GM23338 (cell line): ENCODE measurements at regions not wholly inside any gene's neighbourhood (a gene's known extent, or its start where the extent isn't known, plus 50 kb on each side); places are given as distances from the start of the nearest gene placed in this dataset.

ENCODE experiments used
- CREB1 ChIP-seq: fragments of 250-450 bp; sonication (Bioruptor Pico); IDR thresholded peaks from 2 replicates; pipeline ENCODE4 v1.5.0; 2020; ENCODE audit warnings: low read depth, mild to moderate bottlenecking, moderate library complexity
- CTCF ChIP-seq, 2 experiments: fragments of 200-600 bp in 1 of 2; sonication (generic) in 1 of 2; conservative IDR thresholded peaks; 2 replicates each; pipeline versions ENCODE4 v1.5.1 to v1.6.1; 2016 to 2017; ENCODE audit warnings: antibody characterized with exemption in 2 of 2, low read depth in 2 of 2, mild to moderate bottlenecking in 2 of 2, moderate library complexity in 1 of 2
- ETS1 ChIP-seq: IDR thresholded peaks from 2 replicates; pipeline ENCODE4 v1.6.1; 2016; ENCODE audit warnings: antibody characterized with exemption
- EZH2 ChIP-seq: fragments of 200-600 bp; sonication (generic); IDR thresholded peaks from one replicate; pipeline ENCODE4 v1.8.0; 2017; ENCODE audit warnings: antibody characterized with exemption, mild to moderate bottlenecking, low read depth; ENCODE audit not compliant: unreplicated experiment
- EZH2phosphoT487 ChIP-seq: fragments of 200-600 bp; sonication (generic); IDR thresholded peaks from one replicate; pipeline ENCODE4 v1.8.1; 2018; ENCODE audit warnings: antibody characterized with exemption; ENCODE audit not compliant: unreplicated experiment
- JUNB ChIP-seq: IDR thresholded peaks from one replicate; pipeline ENCODE4 v1.6.1; 2016; ENCODE audit warnings: antibody characterized with exemption; ENCODE audit not compliant: unreplicated experiment
- NANOG ChIP-seq: IDR thresholded peaks from 2 replicates; pipeline ENCODE4 v1.6.1; 2016; ENCODE audit warnings: antibody characterized with exemption, borderline replicate concordance
- POLR2AphosphoS5 ChIP-seq: IDR thresholded peaks from 2 replicates; pipeline ENCODE4 v1.6.1; 2016; ENCODE audit warnings: antibody characterized with exemption, low read depth
- REST ChIP-seq: IDR thresholded peaks from one replicate; pipeline ENCODE4 v1.6.1; 2018; ENCODE audit warnings: antibody characterized with exemption; ENCODE audit not compliant: unreplicated experiment
- STAT1 ChIP-seq: IDR thresholded peaks from one replicate; pipeline ENCODE4 v1.6.1; 2016; ENCODE audit warnings: antibody characterized with exemption; ENCODE audit not compliant: unreplicated experiment
- ZNF114 ChIP-seq: fragments of 250-450 bp; sonication (Bioruptor Pico); IDR thresholded peaks from 2 replicates; pipeline ENCODE4 v1.5.0; 2020; ENCODE audit warnings: mild to moderate bottlenecking, moderate library complexity
- ZNF331 ChIP-seq: fragments of 250-450 bp; sonication (Bioruptor Pico); IDR thresholded peaks from 2 replicates; pipeline ENCODE4 v1.5.0; 2020; ENCODE audit warnings: low read depth, mild to moderate bottlenecking, moderate library complexity
- ZNF462 ChIP-seq: fragments of 250-450 bp; sonication (Bioruptor Pico); IDR thresholded peaks from 2 replicates; pipeline ENCODE4 v1.5.0; 2020; ENCODE audit warnings: mild to moderate bottlenecking, moderate library complexity

GRCh38 chr9:21681641-21682040 lies 120.8 kb upstream of the MTAP start:
- TF ChIP-seq CTCF (conservative IDR thresholded peaks at IDR 0.05; ENCODE audit: low read depth in 2 of 2) (no peak), EZH2 (no peak), EZH2phosphoT487 (no peak), POLR2AphosphoS5 (no peak), CREB1 (CRISPR knock-in tag) (no peak), REST (no peak), JUNB (no peak), NANOG (no peak), ZNF331 (no peak), ETS1 (no peak), ZNF114 (CRISPR knock-in tag) (no peak), STAT1 (no peak), ZNF462 (CRISPR knock-in tag) (no peak)
